ENCODE measurements at regions not wholly inside any gene's neighbourhood (a gene's known extent, or its start where the extent isn't known, plus 50 kb on each side); places are given as distances from the start of the nearest gene placed in this dataset.

DNA sequence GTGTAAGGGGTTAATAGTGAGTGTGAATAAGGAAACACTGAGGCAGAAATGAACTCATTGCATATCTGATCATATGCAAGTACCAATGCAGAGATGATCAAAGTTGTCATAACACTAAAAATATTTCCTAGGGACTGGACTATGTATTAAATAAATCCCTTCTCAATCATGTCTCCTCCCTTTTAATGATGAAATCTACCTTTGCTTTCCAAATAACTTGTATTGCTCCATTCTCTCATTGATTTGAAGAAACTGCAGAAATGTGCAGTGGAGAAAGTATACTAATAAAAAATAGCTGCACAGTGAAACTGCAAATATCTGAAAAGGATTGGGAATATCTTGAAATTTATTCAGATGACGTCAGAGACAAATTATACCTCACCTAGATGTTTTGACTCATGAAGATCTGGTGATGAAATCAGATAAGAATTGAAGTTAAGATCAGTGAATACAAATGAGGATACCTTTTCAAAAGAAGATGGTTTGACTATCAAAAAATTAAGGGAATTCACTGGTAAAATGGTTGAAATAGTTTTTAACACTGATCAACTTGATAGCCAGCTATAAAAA lies 1264.9 kb upstream of the USP15 start:
- TF ChIP-seq, protein P1, sequence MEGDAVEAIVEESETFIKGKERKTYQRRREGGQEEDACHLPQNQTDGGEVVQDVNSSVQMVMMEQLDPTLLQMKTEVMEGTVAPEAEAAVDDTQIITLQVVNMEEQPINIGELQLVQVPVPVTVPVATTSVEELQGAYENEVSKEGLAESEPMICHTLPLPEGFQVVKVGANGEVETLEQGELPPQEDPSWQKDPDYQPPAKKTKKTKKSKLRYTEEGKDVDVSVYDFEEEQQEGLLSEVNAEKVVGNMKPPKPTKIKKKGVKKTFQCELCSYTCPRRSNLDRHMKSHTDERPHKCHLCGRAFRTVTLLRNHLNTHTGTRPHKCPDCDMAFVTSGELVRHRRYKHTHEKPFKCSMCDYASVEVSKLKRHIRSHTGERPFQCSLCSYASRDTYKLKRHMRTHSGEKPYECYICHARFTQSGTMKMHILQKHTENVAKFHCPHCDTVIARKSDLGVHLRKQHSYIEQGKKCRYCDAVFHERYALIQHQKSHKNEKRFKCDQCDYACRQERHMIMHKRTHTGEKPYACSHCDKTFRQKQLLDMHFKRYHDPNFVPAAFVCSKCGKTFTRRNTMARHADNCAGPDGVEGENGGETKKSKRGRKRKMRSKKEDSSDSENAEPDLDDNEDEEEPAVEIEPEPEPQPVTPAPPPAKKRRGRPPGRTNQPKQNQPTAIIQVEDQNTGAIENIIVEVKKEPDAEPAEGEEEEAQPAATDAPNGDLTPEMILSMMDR (IDR thresholded peaks at IDR 0.05) = no peak
- no peak for TF ChIP-seq POLR2A (IDR thresholded peaks at IDR 0.05)

All from right lobe of liver (tissue), 4 donors.